BE2C (cell line): ENCODE measurements at regions not wholly inside any gene's neighbourhood (a gene's known extent, or its start where the extent isn't known, plus 50 kb on each side); places are given as distances from the start of the nearest gene placed in this dataset.
"Not testable (repeated sequence)": the region's sequence is repeated elsewhere in the genome, so short reads cannot be mapped to it uniquely, and the experiment has no call there.

ENCODE experiments used
- DNase-seq: peaks from one replicate; pipeline ENCODE4 v3.0.0-alpha.2; 2020
- H3K27me3 ChIP-seq: fragments of 250-450 bp; sonication (Bioruptor Pico); 2 replicates; pipeline ENCODE4 v1.5.1; 2020; ENCODE audit warnings: mild to moderate bottlenecking
- H3K36me3 ChIP-seq: fragments of 250-450 bp; sonication (Bioruptor Pico); 2 replicates; pipeline ENCODE4 v1.5.1; 2020; ENCODE audit warnings: mild to moderate bottlenecking
- H3K4me1 ChIP-seq: fragments of 250-450 bp; sonication (Bioruptor Pico); 2 replicates; pipeline ENCODE4 v1.5.1; 2020
- H3K4me3 ChIP-seq: 2 replicates; pipeline ENCODE4 v1.5.1; 2011; ENCODE audit warnings: low read depth, low read length
- H3K9me3 ChIP-seq: fragments of 250-450 bp; sonication (Bioruptor Pico); 2 replicates; pipeline ENCODE4 v1.5.1; 2020
- TF ChIP-seq, protein P1 (sequence below): IDR thresholded peaks from 2 replicates; pipeline ENCODE4 v1.5.1; 2012; ENCODE audit warnings: mild to moderate bottlenecking, low read depth, low read length

DNA sequence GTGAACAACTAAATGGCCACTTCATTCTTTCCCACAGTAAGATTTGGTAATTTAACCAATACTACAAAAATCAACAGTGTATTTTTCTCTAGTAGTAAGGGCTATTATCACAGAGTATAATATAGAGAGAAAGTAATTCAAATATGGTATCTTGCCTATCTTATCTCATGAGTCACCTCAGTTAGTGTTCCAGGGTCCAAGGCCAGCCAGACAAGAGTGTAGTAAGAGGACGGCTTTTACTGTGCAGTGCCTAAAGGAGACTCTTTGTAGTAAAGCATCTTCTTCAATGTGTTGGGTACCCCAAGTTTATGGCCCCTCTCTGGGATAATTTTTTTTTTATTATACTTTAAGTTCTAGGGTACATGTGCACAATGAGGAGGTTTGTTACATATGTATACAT is 607.4 kb downstream of the PKHD1 start:
- no peaks in the 10 kb centered on the region for H3K27me3 ChIP-seq
- TF ChIP-seq, protein P1, sequence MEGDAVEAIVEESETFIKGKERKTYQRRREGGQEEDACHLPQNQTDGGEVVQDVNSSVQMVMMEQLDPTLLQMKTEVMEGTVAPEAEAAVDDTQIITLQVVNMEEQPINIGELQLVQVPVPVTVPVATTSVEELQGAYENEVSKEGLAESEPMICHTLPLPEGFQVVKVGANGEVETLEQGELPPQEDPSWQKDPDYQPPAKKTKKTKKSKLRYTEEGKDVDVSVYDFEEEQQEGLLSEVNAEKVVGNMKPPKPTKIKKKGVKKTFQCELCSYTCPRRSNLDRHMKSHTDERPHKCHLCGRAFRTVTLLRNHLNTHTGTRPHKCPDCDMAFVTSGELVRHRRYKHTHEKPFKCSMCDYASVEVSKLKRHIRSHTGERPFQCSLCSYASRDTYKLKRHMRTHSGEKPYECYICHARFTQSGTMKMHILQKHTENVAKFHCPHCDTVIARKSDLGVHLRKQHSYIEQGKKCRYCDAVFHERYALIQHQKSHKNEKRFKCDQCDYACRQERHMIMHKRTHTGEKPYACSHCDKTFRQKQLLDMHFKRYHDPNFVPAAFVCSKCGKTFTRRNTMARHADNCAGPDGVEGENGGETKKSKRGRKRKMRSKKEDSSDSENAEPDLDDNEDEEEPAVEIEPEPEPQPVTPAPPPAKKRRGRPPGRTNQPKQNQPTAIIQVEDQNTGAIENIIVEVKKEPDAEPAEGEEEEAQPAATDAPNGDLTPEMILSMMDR = no peak
- H3K4me1 ChIP-seq = no peaks in the 10 kb centered on the region
- H3K9me3 ChIP-seq = no peaks in the 10 kb centered on the region
- no peaks in the 10 kb centered on the region for H3K36me3 ChIP-seq
- H3K4me3 ChIP-seq = no peak overlapping the region
- DNase-seq = no peak

DNA sequence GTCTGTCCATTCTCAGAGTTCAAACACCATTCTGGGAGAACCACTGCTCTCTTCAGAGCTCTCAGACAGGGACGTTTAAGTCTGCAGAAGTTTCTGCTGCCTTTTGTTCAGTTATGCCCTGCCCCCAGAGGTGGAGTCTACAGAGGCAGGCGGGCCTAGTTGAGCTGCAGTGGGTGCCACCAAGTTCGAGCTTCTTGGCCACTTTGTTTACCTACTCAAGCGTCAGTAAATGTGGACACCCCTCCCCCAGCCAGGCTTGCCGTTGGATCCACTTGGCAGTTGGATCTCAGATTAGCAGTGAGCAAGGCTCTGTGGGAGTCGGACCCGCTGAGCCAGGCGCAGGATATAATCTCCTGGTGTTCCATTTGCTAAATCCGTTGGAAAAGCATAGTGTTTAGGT is 601.5 kb downstream of the PKHD1 start:
- H3K9me3 ChIP-seq, H3K4me3 ChIP-seq, H3K36me3 ChIP-seq, DNase-seq, H3K27me3 ChIP-seq, H3K4me1 ChIP-seq: not testable (repeated sequence)

DNA sequence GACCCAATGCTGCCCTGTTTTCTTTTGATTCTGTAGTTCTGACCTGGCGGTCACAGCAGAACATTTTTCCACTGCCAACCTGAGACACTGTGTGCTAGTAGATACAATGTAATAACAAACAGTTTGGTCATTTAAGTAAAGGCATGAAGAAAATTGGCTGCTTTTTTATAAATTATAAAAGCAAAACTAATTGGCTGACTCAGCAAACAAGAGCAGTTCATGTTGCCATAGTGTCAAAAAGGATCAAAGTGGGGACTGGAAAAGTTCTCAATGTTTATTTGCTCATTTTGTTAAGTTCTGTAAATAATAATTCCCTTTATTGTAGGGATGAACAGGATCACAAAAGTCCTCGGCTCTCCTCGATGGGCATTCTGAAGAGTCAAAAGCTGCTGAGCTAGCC is 599.5 kb downstream of the PKHD1 start:
- Histone ChIP-seq H3K4me1 (no peaks in the 10 kb centered on the region), H3K9me3 (peaks cover 4% of the 10 kb centered on the region; the same call in 1 of the 2 replicates), H3K36me3 (no peaks in the 10 kb centered on the region), H3K4me3 (no peak overlapping the region), H3K27me3 (no peaks in the 10 kb centered on the region)
- DNase-seq = no peak
- TF ChIP-seq, protein P1 = no peak

DNA sequence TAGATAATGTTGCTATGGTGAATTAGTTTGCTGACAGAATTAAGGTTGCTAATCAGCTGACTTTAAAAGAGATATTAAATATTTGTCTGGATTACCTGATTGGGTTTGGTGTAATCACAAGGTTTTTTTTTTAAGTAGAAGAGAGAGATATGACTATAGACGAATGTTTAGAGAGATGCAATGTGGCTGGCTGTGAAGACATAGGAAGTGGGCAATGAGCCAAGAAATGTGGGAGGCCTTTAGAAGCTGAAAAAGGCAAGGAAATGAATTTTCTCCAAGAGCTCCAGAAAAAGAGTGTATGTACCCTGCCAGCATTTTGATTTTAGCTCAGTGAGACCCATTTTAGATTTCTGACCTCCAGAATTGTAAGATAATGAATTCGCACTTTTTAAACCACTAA is 598.3 kb downstream of the PKHD1 start:
- TF ChIP-seq, protein P1 = no peak
- peak; percentile 19 for DNase-seq
- Histone ChIP-seq H3K4me1 (no peaks in the 10 kb centered on the region), H3K9me3 (peaks cover 4% of the 10 kb centered on the region; the same call in 1 of the 2 replicates), H3K4me3 (no peak overlapping the region), H3K36me3 (no peaks in the 10 kb centered on the region), H3K27me3 (no peaks in the 10 kb centered on the region)

DNA sequence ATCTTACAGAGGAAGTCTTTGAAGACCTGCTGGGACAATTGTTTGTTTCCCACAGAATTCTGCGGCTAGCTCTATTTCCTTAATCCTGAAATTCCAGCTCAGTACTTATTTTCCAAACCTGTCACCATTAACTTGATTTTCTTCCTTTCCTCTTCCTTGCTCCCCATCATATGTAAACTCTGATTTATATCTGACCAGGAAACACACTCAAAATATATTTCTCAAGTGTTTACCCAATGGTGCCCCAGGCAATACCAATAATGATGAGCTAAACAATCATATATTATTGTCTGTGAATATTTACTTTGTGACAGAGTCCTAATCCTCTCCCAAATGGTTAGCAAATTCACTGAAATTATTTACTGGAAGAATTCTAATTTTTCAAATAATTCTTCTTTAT is 597.3 kb downstream of the PKHD1 start:
- TF ChIP-seq, protein P1 = no peak
- no peak for DNase-seq

DNA sequence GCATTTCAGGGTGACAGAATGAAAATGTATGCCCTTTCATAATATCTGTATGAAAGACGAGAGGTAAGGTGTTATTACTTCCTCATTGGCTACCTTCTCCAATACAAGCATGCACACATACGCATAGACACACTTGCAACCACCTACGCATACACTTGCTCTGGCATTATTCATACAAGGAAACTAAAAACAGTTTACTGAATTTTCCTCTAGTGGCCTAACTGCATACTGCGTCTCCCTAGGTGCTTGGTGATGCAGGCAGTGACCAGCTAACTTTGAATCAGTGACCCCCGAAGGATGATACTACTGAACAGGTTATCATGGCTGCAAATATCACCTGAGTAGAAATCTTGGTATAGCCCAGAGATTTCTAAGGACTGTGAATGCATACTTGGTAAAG is 593.1 kb downstream of the PKHD1 start:
- no peak for DNase-seq
- Histone ChIP-seq H3K4me3 (no peak overlapping the region), H3K4me1 (no peaks in the 10 kb centered on the region), H3K27me3 (no peaks in the 10 kb centered on the region), H3K9me3 (no peaks in the 10 kb centered on the region), H3K36me3 (no peaks in the 10 kb centered on the region)
- TF ChIP-seq, protein P1 = peak; percentile 49

More for the DNA sequence above, 597.3 kb downstream of the PKHD1 start:
- Histone ChIP-seq H3K9me3 (peaks cover 4% of the 10 kb centered on the region; the same call in 1 of the 2 replicates), H3K36me3 (no peaks in the 10 kb centered on the region), H3K4me3 (no peak overlapping the region), H3K4me1 (no peaks in the 10 kb centered on the region), H3K27me3 (no peaks in the 10 kb centered on the region)

DNA sequence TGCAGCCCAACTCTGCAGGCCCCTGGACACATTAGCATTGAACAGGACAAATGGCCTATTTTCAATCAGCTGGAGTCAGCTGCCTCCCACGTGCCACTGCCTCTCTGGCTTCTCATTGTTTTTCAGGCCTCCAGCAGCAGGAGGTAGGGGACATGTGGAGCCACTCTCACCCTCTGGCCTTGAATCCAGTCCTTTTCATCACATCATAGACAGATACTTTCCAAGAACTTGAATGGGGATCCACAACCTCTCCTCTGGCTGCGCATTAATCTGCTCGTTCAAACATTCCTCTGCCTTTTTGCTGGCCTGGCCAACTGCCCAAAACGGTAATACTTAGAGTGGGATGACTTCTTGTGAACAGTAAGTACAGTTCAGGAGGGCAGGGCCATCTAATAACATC is 592.3 kb downstream of the PKHD1 start:
- TF ChIP-seq, protein P1 = no peak
- no peak overlapping the region for H3K4me3 ChIP-seq
- no peak for DNase-seq

More for the DNA sequence above, 592.3 kb downstream of the PKHD1 start:
- H3K4me1 ChIP-seq = no peaks in the 10 kb centered on the region
- no peaks in the 10 kb centered on the region for H3K27me3 ChIP-seq
- no peaks in the 10 kb centered on the region for H3K9me3 ChIP-seq
- no peaks in the 10 kb centered on the region for H3K36me3 ChIP-seq
